Astrocyte (in vitro differentiated cells and primary cell): ENCODE measurements at regions not wholly inside any gene's neighbourhood (a gene's known extent, or its start where the extent isn't known, plus 50 kb on each side); places are given as distances from the start of the nearest gene placed in this dataset.

Source experiments
- CTCF ChIP-seq: IDR thresholded peaks from 2 replicates; pipeline ENCODE4 v1.5.1; 2011; ENCODE audit warnings: low read depth, mild to moderate bottlenecking, inconsistent platforms, low read length, moderate library complexity; ENCODE audit not compliant: insufficient read depth
- EZH2 ChIP-seq: IDR thresholded peaks from 2 replicates; pipeline ENCODE4 v1.6.1; 2012; ENCODE audit warnings: mild to moderate bottlenecking, low read length, inconsistent platforms; ENCODE audit not compliant: insufficient read depth

DNA sequence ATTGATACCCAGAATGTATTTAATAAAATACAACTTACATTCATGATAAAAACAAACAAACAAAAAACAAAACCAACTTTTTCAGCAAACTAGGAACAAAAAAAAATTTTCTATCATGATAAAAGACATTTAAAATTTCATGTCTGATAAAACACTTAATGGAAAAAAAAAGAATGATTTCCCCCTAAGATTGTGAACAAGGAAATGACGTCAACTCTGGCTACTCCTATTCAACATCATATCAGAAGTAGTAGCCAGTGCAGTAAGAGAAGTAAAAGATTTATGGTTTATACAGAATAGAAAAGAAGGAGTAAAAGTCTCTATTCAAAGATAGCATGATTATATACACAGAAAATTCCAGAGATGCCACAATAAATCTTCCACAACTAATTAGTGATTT is 1306.6 kb downstream of the FSCB start:
- no peak for TF ChIP-seq CTCF
- no peak for TF ChIP-seq EZH2
